Progenitor cell of endocrine pancreas (in vitro differentiated cells): ENCODE measurements at regions not wholly inside any gene's neighbourhood (a gene's known extent, or its start where the extent isn't known, plus 50 kb on each side); places are given as distances from the start of the nearest gene placed in this dataset.

ENCODE experiments used
- DNase-seq: peaks from one replicate; pipeline ENCODE4 v3.0.0; 2021; ENCODE audit warnings: low spot score; ENCODE audit not compliant: unreplicated experiment
- H3K27ac Mint-ChIP-seq: 2 replicates; pipeline ENCODE4 v1.8.0; 2021; ENCODE audit warnings: mild to moderate bottlenecking, moderate library complexity, mixed read lengths
- H3K27me3 Mint-ChIP-seq: 2 replicates; pipeline ENCODE4 v1.8.0; 2021; ENCODE audit warnings: mixed read lengths
- H3K36me3 Mint-ChIP-seq: 2 replicates; pipeline ENCODE4 v1.8.0; 2022; ENCODE audit warnings: mixed read lengths; ENCODE audit not compliant: insufficient read depth
- H3K4me1 Mint-ChIP-seq: 2 replicates; pipeline ENCODE4 v1.8.0; 2021; ENCODE audit warnings: low read depth, mixed read lengths
- H3K4me3 Mint-ChIP-seq: 2 replicates; pipeline ENCODE4 v1.8.0; 2021; ENCODE audit warnings: low read depth, mild to moderate bottlenecking, moderate library complexity, mixed read lengths
- H3K9me3 Mint-ChIP-seq: 2 replicates; pipeline ENCODE4 v1.8.0; 2021; ENCODE audit warnings: low read depth, mixed read lengths
- CTCF ChIP-seq: fragments of 200-600 bp; sonication (generic); IDR thresholded peaks from one replicate; pipeline ENCODE4 v1.5.0; 2021; ENCODE audit warnings: antibody characterized with exemption, mild to moderate bottlenecking; ENCODE audit not compliant: unreplicated experiment

- no peak for TF ChIP-seq CTCF
- Mint-ChIP-seq H3K27me3 (no peaks in the 10 kb centered on the region), H3K9me3 (peaks cover 3% of the 10 kb centered on the region), H3K4me3 (no peak overlapping the region), H3K4me1 (no peaks in the 10 kb centered on the region), H3K27ac (no peak overlapping the region), H3K36me3 (no peaks in the 10 kb centered on the region)
- DNase-seq = no peak
Measured at GRCh38 chr10:130251766-130252165, 115.6 kb downstream of the GLRX3 start.

GRCh38 chr10:130254243-130254642 lies 118.1 kb downstream of the GLRX3 start:
- no peak for TF ChIP-seq CTCF
- Mint-ChIP-seq H3K36me3 (no peaks in the 10 kb centered on the region), H3K4me1 (no peaks in the 10 kb centered on the region), H3K4me3 (no peak overlapping the region), H3K9me3 (peaks cover 3% of the 10 kb centered on the region), H3K27ac (no peak overlapping the region), H3K27me3 (no peaks in the 10 kb centered on the region)
- DNase-seq = no peak

- no peaks in the 10 kb centered on the region for H3K4me1 Mint-ChIP-seq
- TF ChIP-seq CTCF = no peak
- no peaks in the 10 kb centered on the region for H3K36me3 Mint-ChIP-seq
- no peaks in the 10 kb centered on the region for H3K27me3 Mint-ChIP-seq
- peaks cover 3% of the 10 kb centered on the region for H3K9me3 Mint-ChIP-seq
- DNase-seq = no peak
- H3K4me3 Mint-ChIP-seq = no peak overlapping the region
- H3K27ac Mint-ChIP-seq = no peak overlapping the region
Measured at GRCh38 chr10:130254662-130255061, 118.5 kb downstream of the GLRX3 start.

GRCh38 chr10:130255777-130256176 lies 119.6 kb downstream of the GLRX3 start:
- no peaks in the 10 kb centered on the region for H3K9me3 Mint-ChIP-seq
- no peak overlapping the region for H3K4me3 Mint-ChIP-seq
- H3K27me3 Mint-ChIP-seq = no peaks in the 10 kb centered on the region
- no peak overlapping the region for H3K27ac Mint-ChIP-seq
- no peaks in the 10 kb centered on the region for H3K4me1 Mint-ChIP-seq
- no peak for TF ChIP-seq CTCF
- H3K36me3 Mint-ChIP-seq = peaks cover 3% of the 10 kb centered on the region
- DNase-seq = no peak

GRCh38 chr10:130257897-130258296 lies 121.7 kb downstream of the GLRX3 start:
- H3K9me3 Mint-ChIP-seq = no peaks in the 10 kb centered on the region
- DNase-seq = no peak
- no peaks in the 10 kb centered on the region for H3K27me3 Mint-ChIP-seq
- H3K36me3 Mint-ChIP-seq = peaks cover 4% of the 10 kb centered on the region
- no peak for TF ChIP-seq CTCF
- H3K4me1 Mint-ChIP-seq = no peaks in the 10 kb centered on the region
- H3K4me3 Mint-ChIP-seq = no peak overlapping the region
- no peak overlapping the region for H3K27ac Mint-ChIP-seq

- Mint-ChIP-seq H3K27me3 (no peaks in the 10 kb centered on the region), H3K36me3 (peaks cover 4% of the 10 kb centered on the region), H3K4me1 (no peaks in the 10 kb centered on the region), H3K4me3 (no peak overlapping the region), H3K27ac (no peak overlapping the region), H3K9me3 (peaks cover 7% of the 10 kb centered on the region)
- DNase-seq = no peak
- no peak for TF ChIP-seq CTCF
Measured at GRCh38 chr10:130259380-130259779, 123.2 kb downstream of the GLRX3 start.
